Neural progenitor cell (in vitro differentiated cells): ENCODE measurements at regions not wholly inside any gene's neighbourhood (a gene's known extent, or its start where the extent isn't known, plus 50 kb on each side); places are given as distances from the start of the nearest gene placed in this dataset.

Experiments
- EZH2 ChIP-seq: fragments of 200-600 bp; sonication (generic); IDR thresholded peaks from 2 replicates; pipeline ENCODE4 v1.6.1; 2017; ENCODE audit warnings: antibody characterized with exemption, mild to moderate bottlenecking, moderate library complexity
- EZH2phosphoT487 ChIP-seq: fragments of 200-600 bp; sonication (generic); IDR thresholded peaks from 2 replicates; pipeline ENCODE4 v1.6.1; 2017; ENCODE audit warnings: antibody characterized with exemption
- TF ChIP-seq, protein P1 (sequence below): fragments of 200-600 bp; sonication (generic); IDR thresholded peaks from 2 replicates; pipeline ENCODE4 v1.5.1; 2017; ENCODE audit warnings: antibody characterized with exemption, mild to moderate bottlenecking

DNA sequence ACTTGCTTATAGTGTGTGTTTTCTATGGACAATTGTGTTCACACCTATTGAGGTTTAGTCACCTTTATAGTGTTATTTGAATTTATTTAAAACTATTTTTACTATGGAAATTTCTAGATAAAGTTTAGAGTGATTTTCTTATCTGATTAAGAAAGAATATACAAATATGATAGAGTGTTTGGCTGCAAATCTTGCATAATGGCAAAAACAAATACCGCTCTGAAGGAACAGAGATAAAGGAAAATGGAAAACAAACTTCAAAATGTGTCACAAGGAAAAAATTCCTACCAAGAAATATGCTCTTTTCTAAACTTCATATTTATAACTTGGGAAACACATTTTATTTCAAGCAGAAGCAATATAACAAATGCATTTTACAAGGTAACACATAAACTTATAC lies 423.1 kb downstream of the TOX3 start:
- TF ChIP-seq, protein P1, sequence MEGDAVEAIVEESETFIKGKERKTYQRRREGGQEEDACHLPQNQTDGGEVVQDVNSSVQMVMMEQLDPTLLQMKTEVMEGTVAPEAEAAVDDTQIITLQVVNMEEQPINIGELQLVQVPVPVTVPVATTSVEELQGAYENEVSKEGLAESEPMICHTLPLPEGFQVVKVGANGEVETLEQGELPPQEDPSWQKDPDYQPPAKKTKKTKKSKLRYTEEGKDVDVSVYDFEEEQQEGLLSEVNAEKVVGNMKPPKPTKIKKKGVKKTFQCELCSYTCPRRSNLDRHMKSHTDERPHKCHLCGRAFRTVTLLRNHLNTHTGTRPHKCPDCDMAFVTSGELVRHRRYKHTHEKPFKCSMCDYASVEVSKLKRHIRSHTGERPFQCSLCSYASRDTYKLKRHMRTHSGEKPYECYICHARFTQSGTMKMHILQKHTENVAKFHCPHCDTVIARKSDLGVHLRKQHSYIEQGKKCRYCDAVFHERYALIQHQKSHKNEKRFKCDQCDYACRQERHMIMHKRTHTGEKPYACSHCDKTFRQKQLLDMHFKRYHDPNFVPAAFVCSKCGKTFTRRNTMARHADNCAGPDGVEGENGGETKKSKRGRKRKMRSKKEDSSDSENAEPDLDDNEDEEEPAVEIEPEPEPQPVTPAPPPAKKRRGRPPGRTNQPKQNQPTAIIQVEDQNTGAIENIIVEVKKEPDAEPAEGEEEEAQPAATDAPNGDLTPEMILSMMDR = no peak
- TF ChIP-seq EZH2 (no peak), EZH2phosphoT487 (no peak)
